GM12878 (cell line): ENCODE measurements at regions not wholly inside any gene's neighbourhood (a gene's known extent, or its start where the extent isn't known, plus 50 kb on each side); places are given as distances from the start of the nearest gene placed in this dataset.

Experiments
- ATAC-seq: fragments of 200-7000 bp; cut with Tn5 transposase; 3 replicates; pipeline ENCODE4 v1.9.1; 2020; ENCODE audit warnings: mild to moderate bottlenecking, moderate library complexity
- BruUV-seq: library from RNA; stranded (reverse); fragments of 400-500 nt; replicated peaks from 2 replicates; lab custom pipeline; 2021; lab: Mats Ljungman, UMichigan
- CTCF ChIA-PET: fragments of 300-600 bp; sonication (Branson Sonifier 250); formaldehyde crosslinking; extraction: SDS; loops from one replicate; lab custom pipeline; 2021; ENCODE audit warnings: inconsistent platforms; lab: Yijun Ruan, JAX
- POLR2A ChIA-PET: fragments of 350-600 bp; formaldehyde crosslinking; extraction: SDS; loops from one replicate; lab custom pipeline; 2021; ENCODE audit warnings: inconsistent platforms; lab: Charles Lee
- RAD21 ChIA-PET: fragments of 300-600 bp; sonication (Branson Sonifier 250); formaldehyde crosslinking; loops from one replicate; lab custom pipeline; 2023; ENCODE audit warnings: antibody characterized with exemption; ENCODE audit not compliant: unreplicated experiment; lab: Charles Lee
- SMC1A ChIA-PET: fragments of 300-600 bp; sonication (Branson Sonifier 250); formaldehyde crosslinking; loops from one replicate; lab custom pipeline; 2023; ENCODE audit not compliant: unreplicated experiment, uncharacterized antibody; lab: Charles Lee
- DNase-seq: peaks from one replicate; pipeline ENCODE4 v3.0.0-alpha.2; 2011; ENCODE audit warnings: low read depth, low spot score
- FAIRE-seq: peaks from 3 replicates; lab custom pipeline; 2011; peaks lifted over from hg19 to GRCh38; lab: Jason Lieb, UNC
- H2AFZ ChIP-seq: 2 replicates; pipeline ENCODE4 v1.6.0; 2011; ENCODE audit warnings: low read depth, low read length, control low read depth; ENCODE audit not compliant: control insufficient read depth
- H3K27ac ChIP-seq: 2 replicates; pipeline ENCODE4 v1.5.1; 2011; ENCODE audit warnings: control low read depth; ENCODE audit not compliant: control insufficient read depth, insufficient read depth
- H3K27me3 ChIP-seq, 2 experiments: replicated peaks in 1 of 2; 2 replicates each; pipeline versions ENCODE4 v1.6.0 to v1.6.1; 2011; ENCODE audit warnings: low read length in 1 of 2; ENCODE audit not compliant: control insufficient read depth in 2 of 2, insufficient read depth in 2 of 2
- H3K36me3 ChIP-seq, 2 experiments: 2 replicates each; pipeline ENCODE4 v1.5.1; 2011; ENCODE audit warnings: low read length in 1 of 2; ENCODE audit not compliant: control insufficient read depth in 2 of 2, insufficient read depth in 2 of 2
- H3K4me1 ChIP-seq: 2 replicates; pipeline ENCODE4 v1.6.1; 2011; ENCODE audit warnings: mild to moderate bottlenecking, low read length, moderate library complexity, mixed read lengths; ENCODE audit not compliant: control insufficient read depth, insufficient read depth
- H3K4me2 ChIP-seq: 2 replicates; pipeline ENCODE4 v1.6.0; 2011; ENCODE audit warnings: control low read depth; ENCODE audit not compliant: control insufficient read depth, insufficient read depth
- H3K4me3 ChIP-seq: fragments of 200-600 bp; sonication (generic); 2 replicates; pipeline ENCODE4 v1.5.1; 2016
- H3K79me2 ChIP-seq: 2 replicates; pipeline ENCODE4 v1.6.0; 2011; ENCODE audit warnings: low read length; ENCODE audit not compliant: control insufficient read depth, insufficient read depth
- H3K9ac ChIP-seq: 2 replicates; pipeline ENCODE4 v1.8.0; 2011; ENCODE audit warnings: low read length, control low read depth, mixed read lengths; ENCODE audit not compliant: control insufficient read depth, insufficient read depth
- H3K9me3 ChIP-seq: replicated peaks from 3 replicates; pipeline ENCODE4 v1.5.1; 2011; ENCODE audit warnings: mild to moderate bottlenecking, low read length; ENCODE audit not compliant: control insufficient read depth, insufficient read depth
- H4K20me1 ChIP-seq: 2 replicates; pipeline ENCODE4 v1.6.0; 2011; ENCODE audit not compliant: control insufficient read depth, insufficient read depth
- ATF2 ChIP-seq: IDR thresholded peaks from 2 replicates; pipeline ENCODE4 v1.6.1; 2012; ENCODE audit warnings: low read length, inconsistent platforms
- CREM ChIP-seq: IDR thresholded peaks from 2 replicates; pipeline ENCODE4 v1.6.1; 2014; ENCODE audit warnings: antibody characterized with exemption, low read depth
- E4F1 ChIP-seq: fragments of 450-650 bp; IDR thresholded peaks from 2 replicates; pipeline ENCODE4 v1.6.1; 2018; ENCODE audit warnings: borderline replicate concordance, mild to moderate bottlenecking; ENCODE audit not compliant: partially characterized antibody
- MYB ChIP-seq: fragments of 150-350 bp; IDR thresholded peaks from 2 replicates; pipeline ENCODE4 v1.6.1; 2014; ENCODE audit warnings: mild to moderate bottlenecking, low read depth, low read length, borderline replicate concordance
- POU2F2 ChIP-seq: IDR thresholded peaks from 3 replicates; pipeline ENCODE4 v1.6.1; 2011; ENCODE audit warnings: low read depth, mild to moderate bottlenecking, low read length, borderline replicate concordance
- RAD51 ChIP-seq: fragments of 450-650 bp; IDR thresholded peaks from 2 replicates; pipeline ENCODE4 v1.6.1; 2016; ENCODE audit warnings: moderate library complexity, mild to moderate bottlenecking, inconsistent platforms
- RBBP5 ChIP-seq: fragments of 200-600 bp; sonication (generic); conservative IDR thresholded peaks from 2 replicates; pipeline ENCODE4 v1.6.1; 2016
- RELA ChIP-seq: fragments of 450-650 bp; IDR thresholded peaks from 2 replicates; pipeline ENCODE4 v1.8.0; 2014; ENCODE audit warnings: borderline replicate concordance; ENCODE audit not compliant: partially characterized antibody
- TCF7 ChIP-seq: IDR thresholded peaks from 2 replicates; pipeline ENCODE4 v1.6.1; 2014; ENCODE audit warnings: antibody characterized with exemption, borderline replicate concordance
- ZBED1 ChIP-seq: IDR thresholded peaks from 2 replicates; pipeline ENCODE4 v1.6.1; 2016; ENCODE audit warnings: borderline replicate concordance
- ZNF274 ChIP-seq: IDR thresholded peaks from one replicate; pipeline ENCODE4 v1.8.0; 2011; ENCODE audit not compliant: insufficient read length, insufficient read depth
- WGBS: methylation state at CpG from one replicate; pipeline ENCODE4 v1.1.6; 2016; ENCODE audit warnings: low lambda C conversion rate; ENCODE audit not compliant: insufficient replicate concordance, insufficient coverage; ENCODE audit errors: missing lambda C conversion rate; 5-methylcytosine and 5-hydroxymethylcytosine counted together
- in situ Hi-C: fragments of 300-500 bp; cut with MboI; formaldehyde crosslinking; loops from 9 replicates; pipeline ENCODE4 v1.14.3; 2018; ENCODE audit warnings: mixed read lengths
- intact Hi-C: fragments of 100-400 bp; cut with micrococcal nuclease; formaldehyde crosslinking; loops from one replicate; pipeline ENCODE4 v1.14.2; 2022; ENCODE audit not compliant: unreplicated experiment
- TF ChIP-seq, protein P1 (sequence below): IDR thresholded peaks from 2 replicates; pipeline ENCODE4 v1.6.1; 2012; ENCODE audit warnings: low read depth, low read length, improper control_type of control experiment

- SMC1A ChIA-PET, result interaction anchor here (1.1 kb wide), 1 partner anchor 66 kb away, joined by 3 read pairs; no protein-coding TSS in a partner anchor
- no peak for TF ChIP-seq ZNF274
- TF ChIP-seq MYB, result no peak
- no peak for TF ChIP-seq RAD51
- TF ChIP-seq POU2F2, result no peak
- no peak for TF ChIP-seq TCF7
- TF ChIP-seq RELA, result no peak
- no peak for TF ChIP-seq ZBED1
- TF ChIP-seq CREM, result no peak
- no peak for TF ChIP-seq RBBP5
- no peak for TF ChIP-seq ATF2
- TF ChIP-seq, protein P1, sequence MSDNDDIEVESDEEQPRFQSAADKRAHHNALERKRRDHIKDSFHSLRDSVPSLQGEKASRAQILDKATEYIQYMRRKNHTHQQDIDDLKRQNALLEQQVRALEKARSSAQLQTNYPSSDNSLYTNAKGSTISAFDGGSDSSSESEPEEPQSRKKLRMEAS, result no peak
- TF ChIP-seq E4F1, result no peak
- TF ChIP-seq, all 136 proteins: peak for 0
- CTCF ChIA-PET, result interaction anchor here (1.0 kb wide), 1 partner anchor 18 kb away, joined by 3 read pairs; no protein-coding TSS in a partner anchor
- H2AFZ ChIP-seq, result no peak overlapping the region
- 11% methylated on average over 4 of the region's 4 CpGs for WGBS
- H3K27ac ChIP-seq, result no peak overlapping the region
- intact Hi-C loops (no loop called here), in situ Hi-C loops (no loop called here)
- ATAC-seq (no peak), FAIRE-seq (no peak), DNase-seq (no peak)
- no peak overlapping the region for H3K4me2 ChIP-seq
- H4K20me1 ChIP-seq, result no peaks in the 10 kb centered on the region
- no TSS peak for BruUV-seq
- no peak overlapping the region for H3K4me3 ChIP-seq
- H3K4me1 ChIP-seq, result no peaks in the 10 kb centered on the region
- no peaks in the 10 kb centered on the region for H3K27me3 ChIP-seq
- no peaks in the 10 kb centered on the region for H3K79me2 ChIP-seq
- H3K36me3 ChIP-seq, result no peaks in the 10 kb centered on the region
- H3K9me3 ChIP-seq, result no peaks in the 10 kb centered on the region
- H3K9ac ChIP-seq, result no peak overlapping the region
- RAD21 ChIA-PET, result no interaction called here
- POLR2A ChIA-PET, result no interaction called here
Measured at GRCh38 chr4:13209600-13209999, 274.5 kb downstream of the RAB28 start.
